ENCODE measurements at regions not wholly inside any gene's neighbourhood (a gene's known extent, or its start where the extent isn't known, plus 50 kb on each side); places are given as distances from the start of the nearest gene placed in this dataset.
"Not testable (repeated sequence)": the region's sequence is repeated elsewhere in the genome, so short reads cannot be mapped to it uniquely, and the experiment has no call there.

DNA sequence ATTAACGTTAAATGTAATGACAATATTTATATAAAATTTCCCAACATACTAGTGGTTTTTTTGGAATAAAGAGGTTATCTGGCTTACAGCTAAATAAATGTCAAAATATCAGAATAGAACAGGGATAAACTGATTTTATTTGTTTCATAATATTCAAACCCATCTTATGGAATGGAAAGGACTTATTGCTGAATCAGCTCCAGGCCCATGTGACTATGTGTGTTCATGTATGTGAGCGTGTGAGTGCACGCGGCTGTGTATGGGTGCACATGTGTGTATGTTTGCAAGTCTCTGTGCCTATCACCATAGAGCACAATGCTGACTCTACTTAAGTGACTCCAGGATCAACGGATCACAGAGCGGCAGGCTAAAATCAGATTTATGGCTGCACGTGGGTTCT lies 392.3 kb upstream of the GRM7 start:
- DNase-seq = no peak

DNA sequence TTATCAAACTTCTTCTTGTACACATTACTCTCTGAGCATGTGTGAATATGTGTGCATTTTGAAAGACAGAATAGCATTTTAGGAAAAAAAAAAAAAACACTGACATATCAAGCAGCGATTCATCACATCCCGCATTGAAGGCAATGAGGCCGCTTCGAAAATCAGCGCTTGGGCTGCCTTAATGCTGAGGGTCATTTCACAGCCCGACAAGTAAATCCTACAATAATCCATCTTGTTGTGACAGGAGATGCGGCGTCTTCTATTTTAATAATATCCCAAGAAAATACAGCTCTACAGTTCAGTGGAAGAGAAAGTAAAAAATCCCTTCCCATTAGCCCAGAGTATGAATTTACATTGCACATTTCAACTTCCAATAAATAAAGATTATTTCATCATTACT lies 389.2 kb upstream of the GRM7 start:
- no peak for DNase-seq

DNA sequence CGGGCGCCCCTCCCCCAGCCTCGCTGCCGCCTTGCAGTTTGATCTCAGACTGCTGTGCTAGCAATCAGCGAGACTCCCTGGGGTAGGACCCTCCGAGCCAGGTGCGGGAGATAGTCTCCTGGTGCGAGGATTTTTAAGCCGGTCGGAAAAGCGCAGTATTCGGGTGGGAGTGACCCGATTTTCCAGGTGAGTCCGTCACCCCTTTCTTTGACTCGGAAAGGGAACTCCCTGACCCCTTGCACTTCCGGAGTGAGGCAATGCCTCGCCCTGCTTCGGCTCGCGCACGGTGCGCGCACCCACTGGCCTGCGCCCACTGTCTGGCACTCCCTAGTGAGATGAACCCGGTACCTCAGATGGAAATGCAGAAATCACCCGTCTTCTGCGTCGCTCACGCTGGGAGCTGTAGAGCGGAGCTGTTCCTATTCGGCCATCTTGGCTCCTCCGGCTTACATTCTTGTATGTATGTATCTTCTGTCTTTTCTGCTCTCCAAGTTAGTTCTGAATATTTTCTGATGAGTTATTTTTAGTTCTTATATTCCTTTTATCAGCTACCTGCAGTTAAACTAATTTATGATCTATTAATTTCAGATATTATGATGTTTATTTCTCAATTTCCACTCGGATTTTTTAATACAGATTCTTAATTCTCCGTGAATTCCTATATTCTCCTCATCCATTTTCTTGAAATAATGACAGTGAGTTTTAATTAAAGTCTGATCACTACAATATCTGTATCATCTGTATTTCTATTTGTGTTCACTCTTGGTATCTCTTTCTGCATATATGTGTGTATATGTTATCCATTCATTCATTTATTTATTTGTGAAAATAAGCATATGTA lies 370.2 kb upstream of the GRM7 start:
- not testable (repeated sequence) for DNase-seq

DNA sequence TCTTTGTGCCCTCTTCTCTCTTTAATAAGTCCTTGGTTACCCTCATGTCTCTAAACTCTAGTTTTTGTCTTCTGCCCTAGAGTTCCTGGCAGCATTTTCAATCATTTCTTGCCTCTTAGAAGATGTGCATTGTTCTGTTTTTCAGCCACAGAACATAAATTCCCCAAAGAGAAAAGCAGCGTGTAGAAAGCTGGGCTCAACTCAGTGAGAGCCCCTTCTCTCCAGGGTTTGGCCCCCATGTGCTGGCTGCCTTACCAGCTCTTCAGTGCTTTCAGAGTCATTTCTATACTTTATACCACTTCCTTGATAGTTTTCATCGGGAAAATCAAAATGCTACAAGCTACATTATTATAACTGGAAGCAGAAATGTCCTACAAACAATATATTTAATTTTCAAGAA lies 369.1 kb upstream of the GRM7 start:
- no peak for DNase-seq

DNA sequence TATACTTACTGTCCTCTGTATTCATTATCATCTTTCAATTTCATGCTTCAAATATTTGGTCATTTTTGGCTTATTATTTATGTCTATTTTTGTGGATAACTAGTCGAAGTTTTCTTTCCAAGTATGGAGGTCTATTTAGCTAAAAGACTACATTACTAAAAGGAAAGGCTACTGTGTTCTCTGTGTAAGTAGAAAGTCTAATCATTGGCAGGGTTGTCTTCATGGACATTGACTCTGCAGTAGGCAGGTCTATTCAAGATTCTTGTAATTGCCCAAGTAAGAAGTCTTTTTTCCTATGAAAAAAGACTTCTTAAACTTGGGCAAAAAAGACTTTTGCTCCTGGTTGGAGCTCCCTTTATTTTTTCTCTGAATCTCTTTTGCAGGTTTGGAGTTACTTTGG lies 368.6 kb upstream of the GRM7 start:
- no peak for DNase-seq

DNA sequence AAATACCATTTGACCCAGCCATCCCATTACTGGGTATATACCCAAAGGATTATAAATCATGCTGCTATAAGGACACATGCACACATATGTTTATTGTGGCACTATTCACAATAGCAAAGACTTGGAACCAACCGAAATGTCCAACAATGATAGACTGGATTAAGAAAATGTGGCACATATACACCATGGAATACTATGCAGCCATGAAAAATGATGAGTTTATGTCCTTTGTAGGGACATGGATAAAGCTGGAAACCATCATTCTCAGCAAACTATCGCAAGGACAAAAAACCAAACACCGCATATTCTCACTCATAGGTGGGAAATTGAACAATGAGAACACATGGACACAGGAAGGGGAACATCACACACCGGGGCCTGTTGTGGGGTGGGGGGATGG lies 362.0 kb upstream of the GRM7 start:
- DNase-seq = not testable (repeated sequence)

DNA sequence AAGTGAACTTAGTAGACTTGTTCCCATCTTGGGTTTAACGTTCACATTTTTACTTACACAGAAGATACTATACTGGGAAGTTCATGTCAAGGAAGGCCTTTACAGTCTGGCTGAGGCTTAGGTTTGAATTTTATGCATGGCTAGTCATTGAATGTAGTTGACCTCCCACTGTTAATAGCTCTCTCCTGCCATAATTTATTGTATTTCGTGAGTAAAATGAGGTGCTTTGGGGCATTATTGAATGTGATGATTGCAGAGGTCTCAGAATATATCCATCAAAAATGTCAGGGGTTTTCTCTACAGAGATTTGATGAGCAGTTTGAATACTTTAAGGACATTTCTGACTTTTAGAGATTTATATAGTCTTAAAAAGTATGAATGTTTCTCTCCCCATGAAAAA lies 356.6 kb upstream of the GRM7 start:
- DNase-seq = no peak

DNA sequence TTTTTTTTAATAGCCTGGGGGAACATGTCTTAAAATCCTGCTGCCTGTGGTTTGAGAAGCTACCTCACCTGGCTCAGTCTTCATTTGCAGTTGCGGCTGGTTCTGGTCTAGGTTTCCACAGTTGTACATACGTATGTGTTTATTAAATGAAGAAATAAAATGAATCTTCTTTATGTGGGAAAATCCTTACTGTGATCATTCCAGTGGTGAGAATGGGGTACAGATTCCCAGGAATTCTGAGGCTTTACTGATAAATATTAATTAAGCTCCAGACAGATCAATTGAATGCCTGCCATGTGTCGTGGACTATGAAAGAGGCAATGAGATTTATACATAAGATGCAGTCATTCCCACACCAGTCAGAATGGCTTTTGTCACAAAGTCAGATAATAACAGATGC lies 356.1 kb upstream of the GRM7 start:
- DNase-seq = no peak

DNA sequence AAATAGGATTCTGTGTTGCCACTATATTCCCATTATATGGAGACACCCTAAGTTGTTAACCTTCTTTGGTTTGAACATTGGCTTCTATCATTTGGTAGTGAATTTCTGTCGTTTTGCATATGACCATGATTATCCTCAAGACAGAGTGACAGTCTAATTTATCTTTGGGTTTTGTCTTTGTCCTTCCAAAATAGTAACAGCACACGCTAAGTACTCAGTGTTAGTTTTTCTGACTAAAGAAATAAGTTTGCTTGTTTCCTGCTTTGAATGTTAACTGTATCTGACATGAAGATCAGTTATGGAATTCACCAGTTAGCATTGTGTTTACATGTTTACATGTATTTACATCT lies 352.5 kb upstream of the GRM7 start:
- no peak for DNase-seq

DNA sequence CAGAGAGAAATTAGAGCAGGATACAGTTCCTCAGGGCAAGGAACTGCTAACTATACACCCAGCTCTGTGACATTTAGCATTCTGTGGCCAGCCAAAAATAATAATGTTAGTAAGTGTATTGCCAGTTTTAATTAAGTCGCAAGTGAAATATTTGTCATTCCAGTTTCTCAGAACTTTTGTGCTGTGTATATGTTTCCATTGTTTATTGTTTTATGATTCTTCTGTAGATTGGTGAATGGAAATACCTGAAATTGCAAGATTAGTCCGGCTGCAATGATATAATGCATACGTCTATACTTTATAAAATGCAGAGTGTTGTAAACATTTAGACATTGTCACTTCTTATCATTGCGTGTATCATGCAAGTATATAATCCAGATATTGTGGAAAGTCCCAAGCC lies 351.3 kb upstream of the GRM7 start:
- no peak for DNase-seq

DNA sequence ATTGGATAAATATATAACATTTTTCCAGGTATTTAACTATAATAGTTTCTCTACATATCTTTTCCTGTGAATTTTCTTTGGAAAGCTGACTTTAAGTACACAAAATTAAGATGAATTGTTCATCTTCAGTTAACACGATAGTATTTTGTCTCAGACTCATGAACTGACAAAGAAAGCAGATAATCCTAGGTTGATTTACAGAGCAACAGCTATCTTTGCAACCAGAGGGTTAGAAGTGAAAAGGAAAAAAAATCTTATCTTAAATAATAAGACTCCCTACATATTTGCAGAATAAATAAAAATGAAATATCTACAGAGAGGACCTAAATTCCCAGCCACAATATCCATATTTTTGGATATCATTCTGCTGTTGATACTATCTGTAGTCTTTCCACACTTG lies 350.2 kb upstream of the GRM7 start:
- no peak for DNase-seq

DNA sequence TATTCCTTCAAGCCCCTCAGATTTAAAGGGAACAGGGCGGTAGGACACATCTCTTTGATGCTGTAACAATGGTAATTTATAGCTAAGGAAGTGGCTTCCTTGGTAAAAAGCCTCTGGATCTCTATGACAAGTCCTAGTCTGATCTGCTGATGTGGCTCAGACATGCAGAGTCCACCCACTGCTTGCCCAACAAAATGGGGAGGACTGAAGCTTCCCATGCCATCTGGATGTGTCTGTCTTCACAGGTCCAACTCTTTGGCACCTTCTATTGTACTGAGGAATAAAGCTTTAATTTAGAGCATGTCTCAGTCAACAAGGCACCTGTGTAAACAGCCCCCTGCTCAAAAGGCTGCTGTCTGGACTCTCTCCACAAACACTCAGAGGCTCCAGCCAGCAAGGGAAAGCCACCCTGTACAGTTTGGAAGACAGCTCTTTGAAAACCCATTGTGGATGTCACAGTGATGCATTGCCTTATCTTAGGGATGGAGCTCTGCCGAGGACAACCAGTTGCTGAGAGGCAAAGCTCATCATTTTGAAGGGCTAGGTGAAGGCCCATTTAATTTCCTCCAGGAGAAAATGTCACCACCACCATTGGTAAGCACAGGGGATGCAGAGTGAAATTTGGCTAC lies 348.6 kb upstream of the GRM7 start:
- no peak for DNase-seq

DNA sequence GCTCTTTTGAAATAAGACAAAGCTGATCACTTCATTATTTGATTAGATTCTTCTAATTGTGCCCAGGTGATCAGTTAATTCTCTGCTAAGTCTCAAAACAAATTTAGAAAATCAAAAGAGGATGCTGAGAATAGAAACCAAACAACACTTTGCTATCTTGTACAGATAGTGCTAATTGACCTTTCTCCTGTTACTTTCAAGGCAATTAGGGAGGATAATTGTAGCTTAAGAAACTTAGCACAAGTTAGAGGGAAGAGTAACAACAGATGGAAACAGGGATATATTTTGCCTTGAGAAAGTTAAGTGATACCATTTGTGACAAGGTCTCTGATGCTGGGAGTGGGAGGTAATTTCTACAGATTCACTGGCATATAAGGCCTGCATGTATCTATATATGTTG lies 344.8 kb upstream of the GRM7 start:
- no peak for DNase-seq

DNA sequence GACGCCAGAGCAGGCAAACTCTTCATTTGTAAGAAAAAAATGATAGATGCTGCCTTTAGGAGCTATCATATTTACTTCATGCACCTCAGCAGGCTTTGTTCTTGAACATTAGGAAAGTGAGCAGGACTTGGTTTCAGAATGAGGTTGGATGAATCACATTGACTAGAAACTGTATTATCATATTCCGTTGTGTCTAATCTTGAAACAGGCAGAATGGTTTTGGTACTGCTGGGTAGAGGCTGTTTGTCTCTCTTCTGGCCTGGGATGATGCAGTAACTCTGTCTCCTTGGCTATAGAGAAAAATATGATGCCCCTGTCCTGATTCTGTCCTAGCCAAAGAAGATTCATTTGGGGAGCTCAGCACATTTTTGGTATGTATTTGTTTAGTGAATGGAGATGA lies 344.2 kb upstream of the GRM7 start:
- DNase-seq = no peak

DNA sequence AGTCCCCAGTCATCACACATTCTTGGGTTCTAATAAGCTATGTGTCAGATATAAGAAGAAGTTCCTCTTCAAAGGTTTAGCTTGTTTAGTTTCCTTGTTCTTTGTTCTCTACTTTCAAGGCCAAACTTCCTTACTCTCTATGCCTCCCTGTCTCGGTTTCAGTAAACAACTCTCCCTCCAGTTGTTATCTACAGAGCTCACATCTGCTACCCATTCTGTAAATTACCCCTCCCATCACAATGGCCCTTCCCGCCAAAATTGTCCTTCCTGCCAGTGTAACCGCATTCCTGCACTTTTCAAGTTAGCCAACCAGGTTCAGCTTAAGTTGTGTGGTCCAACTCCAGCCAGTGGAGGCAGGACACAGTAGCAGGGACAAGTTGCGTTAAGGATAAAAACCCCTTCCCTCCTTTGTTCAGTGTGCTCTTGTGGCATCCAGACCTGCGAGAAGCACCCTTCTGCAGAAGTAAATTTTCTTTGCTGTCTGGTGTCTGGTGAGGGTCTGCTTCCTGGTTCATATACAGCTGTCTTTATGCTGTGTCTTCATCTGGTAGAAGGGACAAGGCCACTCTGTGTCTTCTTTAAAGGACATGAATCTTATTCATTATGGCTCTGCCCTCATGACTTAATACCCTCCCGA lies 342.1 kb upstream of the GRM7 start:
- DNase-seq = no peak

DNA sequence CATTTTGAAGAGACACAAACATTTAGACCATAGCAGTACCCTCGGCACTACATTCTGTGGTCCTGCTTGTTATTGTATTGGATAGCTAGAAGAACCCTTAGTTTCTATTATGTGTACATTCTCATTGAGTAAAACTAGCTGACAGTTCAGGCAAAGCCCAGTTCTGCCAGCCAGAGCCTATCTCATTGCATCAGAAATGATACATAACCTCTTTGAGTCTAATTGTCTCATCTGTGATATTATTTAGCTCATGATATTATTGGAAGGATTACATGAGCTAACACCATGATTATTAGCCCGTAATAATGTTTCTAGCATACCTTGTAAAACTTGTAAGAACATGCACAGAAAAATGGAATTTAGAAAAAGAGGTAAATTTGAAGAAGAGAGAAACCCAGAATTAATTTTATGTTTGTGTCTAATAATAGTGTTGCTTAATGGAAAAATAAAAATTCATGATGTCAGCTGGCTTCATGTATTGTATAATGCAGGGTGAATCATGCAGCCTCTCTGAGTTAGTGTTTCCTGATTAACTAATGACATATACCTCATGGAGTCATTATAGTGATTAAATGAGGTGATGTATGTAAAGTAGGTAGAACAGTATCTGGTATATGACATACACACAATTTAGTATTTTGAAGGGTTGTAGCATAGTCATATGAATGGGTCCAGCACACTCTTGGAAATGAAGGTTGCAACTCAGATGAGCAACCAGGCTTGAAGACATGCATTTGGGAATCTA lies 339.4 kb upstream of the GRM7 start:
- no peak for DNase-seq

DNA sequence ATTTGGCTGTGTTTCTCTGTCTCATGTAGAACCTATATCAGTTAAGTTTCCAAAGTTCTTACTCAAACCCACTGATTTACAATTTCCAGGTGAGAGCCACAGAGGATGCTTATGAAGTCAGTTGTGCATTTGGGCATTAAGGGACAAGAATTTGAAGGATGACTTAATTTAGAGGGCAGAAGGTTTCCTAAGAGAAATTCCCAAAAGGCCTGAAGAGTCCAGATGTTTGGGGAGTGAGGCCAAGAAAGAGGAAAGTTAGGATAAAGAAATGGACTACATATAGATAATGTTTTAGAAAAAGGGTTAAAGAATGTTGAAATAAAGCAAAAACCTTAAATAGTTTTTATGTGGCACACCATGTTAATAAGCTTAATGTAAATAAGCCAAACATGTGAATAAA lies 338.7 kb upstream of the GRM7 start:
- no peak for DNase-seq

DNA sequence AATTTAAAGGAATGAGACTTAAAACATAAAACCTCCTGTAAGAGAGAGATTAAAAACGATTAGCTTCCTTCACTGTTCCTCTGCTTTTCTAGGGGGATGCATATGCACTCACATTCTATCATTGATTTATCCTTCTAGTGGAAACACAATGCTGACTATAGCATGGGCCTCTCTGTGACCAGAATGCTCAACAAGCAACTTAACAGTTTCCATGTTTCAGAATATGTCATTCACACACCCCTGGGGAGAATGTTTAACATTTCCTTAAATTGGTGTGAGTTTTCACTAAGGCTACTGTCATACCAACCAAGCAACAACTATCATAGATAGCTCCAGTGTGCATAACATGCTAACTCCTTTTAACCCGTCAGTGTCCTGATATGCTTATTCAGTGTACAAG lies 337.9 kb upstream of the GRM7 start:
- no peak for DNase-seq

DNA sequence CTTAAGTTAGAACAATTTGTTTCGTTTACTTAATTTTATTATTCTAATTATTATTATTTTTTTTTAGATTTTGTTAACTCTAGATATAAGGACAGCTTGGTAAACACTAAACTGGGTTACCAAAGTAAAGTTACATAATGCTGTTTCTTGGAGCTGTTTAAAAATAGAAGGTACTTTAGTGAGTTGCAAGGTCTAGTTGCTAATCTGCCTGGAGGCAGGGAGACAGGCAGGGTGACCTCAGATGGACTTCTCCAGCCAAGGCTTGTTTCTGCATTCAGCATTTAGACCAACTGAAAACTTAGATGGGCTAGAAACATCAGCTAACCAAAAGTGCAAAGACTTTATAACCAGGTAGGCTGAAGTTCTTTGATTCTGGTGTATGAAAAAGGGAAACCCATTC lies 336.4 kb upstream of the GRM7 start:
- DNase-seq = no peak

DNA sequence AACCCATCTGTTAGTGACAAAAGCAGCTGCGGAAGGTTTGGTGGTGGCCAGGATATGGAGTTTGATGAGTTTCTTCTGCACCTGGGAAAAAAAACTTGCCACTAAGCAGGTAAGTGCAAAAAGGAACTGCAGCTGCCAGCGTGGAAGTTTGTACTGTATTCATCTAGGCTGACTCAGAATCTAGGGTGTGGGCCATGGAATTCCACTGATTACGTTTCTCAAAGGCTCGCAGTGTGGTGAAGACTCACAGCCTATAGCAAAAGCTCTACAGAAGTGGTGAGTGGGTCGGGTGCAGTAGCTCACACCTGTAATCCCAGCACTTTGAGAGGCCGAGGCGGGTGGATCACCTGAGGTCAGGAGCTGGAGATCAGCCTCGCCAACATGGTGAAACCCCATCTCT lies 334.6 kb upstream of the GRM7 start:
- no peak for DNase-seq

DNA sequence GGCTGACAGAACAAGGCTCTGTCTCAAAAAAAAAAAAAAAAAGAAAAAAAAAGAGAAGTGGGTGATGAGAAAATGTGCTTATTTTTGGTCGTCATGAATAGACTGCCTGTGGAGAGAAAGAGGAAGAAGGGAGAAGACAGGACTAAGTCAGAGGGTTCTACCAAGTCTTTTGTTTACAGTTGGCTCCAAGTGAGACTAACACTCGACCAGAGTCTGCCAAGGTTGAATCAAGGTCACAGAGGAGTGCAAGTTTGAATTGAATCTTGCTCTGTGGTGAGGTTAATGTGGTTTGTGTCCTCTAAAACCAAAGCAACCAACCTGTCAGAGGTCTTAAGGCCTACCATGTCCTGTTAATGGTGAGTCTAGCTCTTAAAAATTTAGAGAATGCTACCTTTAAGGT lies 334.1 kb upstream of the GRM7 start:
- no peak for DNase-seq

DNA sequence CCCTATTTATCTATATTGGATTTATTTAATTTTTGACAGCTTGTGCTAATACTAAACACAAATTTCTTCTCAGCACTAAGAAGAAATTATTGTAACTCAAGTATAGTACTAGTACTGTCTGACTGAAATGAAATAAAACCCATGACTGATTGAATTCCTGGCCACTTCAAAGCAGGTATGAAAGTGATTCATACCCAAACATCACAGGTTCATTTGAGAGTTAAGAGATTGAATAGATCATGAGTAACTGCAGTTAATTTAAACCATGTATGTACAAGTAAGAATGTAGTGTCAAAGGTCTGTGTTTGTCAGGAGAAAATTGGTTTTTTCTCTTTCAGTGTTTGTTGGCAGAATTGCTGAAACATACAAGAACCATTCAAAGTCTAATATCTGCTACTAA lies 332.0 kb upstream of the GRM7 start:
- no peak for DNase-seq

DNA sequence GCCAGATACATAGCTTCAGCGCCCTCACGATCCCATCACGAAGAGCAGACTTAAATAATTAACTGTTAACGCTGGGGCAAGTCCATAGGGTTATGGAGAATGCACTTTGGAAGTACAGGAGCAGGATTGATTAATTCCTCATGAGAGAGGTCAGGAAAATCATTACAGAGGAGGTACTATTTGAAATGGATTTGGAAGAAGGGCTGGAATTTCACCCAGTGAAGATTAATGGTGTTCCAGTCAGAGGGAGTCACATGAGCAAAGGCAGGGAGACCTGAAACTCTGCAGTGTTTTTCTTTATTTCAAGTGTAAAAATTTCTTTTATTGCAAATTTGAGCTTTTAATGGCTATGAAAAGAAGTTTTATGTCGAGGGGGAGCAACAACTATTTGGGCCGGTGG lies 329.8 kb upstream of the GRM7 start:
- no peak for DNase-seq

DNA sequence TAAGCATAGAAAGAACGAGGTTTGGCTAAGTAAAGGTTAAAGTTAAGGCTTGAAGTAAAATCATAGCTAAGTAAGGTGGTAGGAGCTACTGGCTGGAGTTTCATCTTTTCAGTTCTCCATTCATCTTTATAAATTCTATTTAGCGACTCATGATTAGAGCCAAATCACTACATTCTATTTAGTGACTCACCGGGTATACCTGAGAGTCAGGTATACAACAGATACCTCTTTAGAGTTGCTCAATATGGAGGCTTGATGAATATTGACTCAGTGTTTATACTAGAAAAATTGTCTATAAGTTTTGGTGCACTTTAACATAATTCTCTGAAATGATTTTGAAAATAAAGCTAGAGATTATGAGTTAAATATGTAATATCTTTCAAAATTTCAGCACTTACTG lies 328.8 kb upstream of the GRM7 start:
- DNase-seq = no peak
